GM12891 (cell line): ENCODE measurements at regions not wholly inside any gene's neighbourhood (a gene's known extent, or its start where the extent isn't known, plus 50 kb on each side); places are given as distances from the start of the nearest gene placed in this dataset.

Experiments
- POLR2A ChIP-seq: IDR thresholded peaks from 2 replicates; pipeline ENCODE4 v1.6.1; 2011; ENCODE audit warnings: low read depth, low read length, control low read depth
- POLR2AphosphoS5 ChIP-seq: IDR thresholded peaks from 2 replicates; pipeline ENCODE4 v1.6.1; 2011; ENCODE audit warnings: low read depth, low read length, control low read depth
- TAF1 ChIP-seq: IDR thresholded peaks from 2 replicates; pipeline ENCODE4 v1.6.1; 2011; ENCODE audit warnings: low read depth, low read length, control low read depth

DNA sequence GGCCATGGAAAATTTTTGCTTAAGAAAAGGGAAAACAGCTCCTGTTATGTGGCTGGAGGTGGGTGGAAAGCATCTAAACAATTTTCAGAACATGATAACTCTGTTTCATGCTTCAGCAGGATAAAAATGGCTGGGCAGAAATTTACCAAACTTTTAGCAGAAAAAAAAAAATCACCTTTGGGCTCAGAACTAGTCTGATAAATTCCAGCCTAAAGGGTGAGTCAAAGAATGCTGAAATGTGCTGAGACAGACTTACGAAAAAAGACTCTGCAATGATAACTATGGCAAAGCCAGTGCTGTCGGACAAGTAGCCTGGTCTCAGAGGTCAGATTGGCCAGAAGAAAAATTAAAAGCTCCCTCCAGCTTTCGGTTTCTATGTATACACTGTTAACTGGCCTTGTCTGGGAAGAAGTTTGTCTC is 123.6 kb downstream of the LRATD1 start:
- TF ChIP-seq POLR2A, result no peak
- no peak for TF ChIP-seq POLR2AphosphoS5
- no peak for TF ChIP-seq TAF1
